GM19397 (cell line): ENCODE measurements at regions not wholly inside any gene's neighbourhood (a gene's known extent, or its start where the extent isn't known, plus 50 kb on each side); places are given as distances from the start of the nearest gene placed in this dataset.

Experiments used
- ATAC-seq: cut with Tn5 transposase; IDR thresholded peaks from one replicate; pipeline ENCODE4 v1.9.1; 2021; ENCODE audit warnings: mild to moderate bottlenecking, moderate library complexity; ENCODE audit not compliant: unreplicated experiment

DNA sequence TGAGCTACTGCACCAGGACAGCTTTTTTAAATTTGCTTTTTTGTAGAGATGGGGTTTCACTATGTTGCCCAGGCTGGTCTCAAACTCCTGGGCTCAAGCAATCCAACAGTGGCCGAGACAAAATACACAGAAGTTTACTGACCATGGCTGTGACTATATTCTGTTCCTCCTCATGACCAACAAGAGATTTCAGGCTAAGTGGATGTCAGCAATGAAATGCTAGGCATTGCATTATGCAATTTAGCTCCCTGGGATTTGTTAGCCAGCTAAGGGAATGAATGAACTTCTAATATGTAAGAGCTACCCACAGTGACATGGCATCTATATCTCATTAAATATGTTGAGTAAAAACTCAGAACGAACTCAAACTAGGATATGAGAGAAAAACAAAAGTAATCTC lies 81.9 kb upstream of the MBOAT2 start:
- ATAC-seq = no peak

DNA sequence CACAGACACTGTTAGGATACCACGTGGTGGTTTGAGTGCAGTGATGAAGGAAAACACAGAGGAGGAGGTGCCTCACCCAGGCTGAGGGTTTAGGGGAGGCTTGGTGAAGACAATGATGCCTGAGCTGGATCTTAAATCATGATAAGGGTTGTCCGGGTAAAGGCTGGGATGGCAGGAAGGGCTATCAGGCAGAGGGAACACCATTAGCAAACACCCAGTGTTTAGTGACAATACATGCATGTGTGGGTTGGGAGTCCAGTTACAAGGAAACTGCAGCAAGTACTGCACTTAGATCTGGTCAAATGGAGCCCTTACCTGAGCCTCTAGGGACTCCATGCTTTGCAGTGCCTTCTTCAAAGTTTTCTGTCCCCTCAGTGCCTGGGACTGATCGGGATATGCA lies 79.8 kb upstream of the MBOAT2 start:
- no peak for ATAC-seq

DNA sequence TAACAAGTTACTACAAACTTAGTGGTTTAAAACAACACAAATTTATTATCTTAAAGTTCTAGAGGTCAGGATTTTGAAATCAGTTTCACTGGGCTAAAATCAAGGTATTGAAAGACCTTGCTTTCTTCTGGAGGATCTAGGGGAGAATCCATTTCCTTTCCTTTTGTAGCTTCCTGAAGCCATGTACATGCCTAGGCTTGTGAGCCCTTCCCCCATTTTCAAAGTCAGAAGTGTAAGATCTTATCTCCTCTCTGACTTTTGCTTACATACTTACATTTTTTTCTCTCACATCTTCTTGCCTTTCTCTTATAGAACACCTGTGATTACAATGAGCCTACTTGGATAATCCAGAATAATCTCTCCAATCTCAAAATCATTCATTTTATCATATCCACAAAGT lies 78.7 kb upstream of the MBOAT2 start:
- no peak for ATAC-seq

DNA sequence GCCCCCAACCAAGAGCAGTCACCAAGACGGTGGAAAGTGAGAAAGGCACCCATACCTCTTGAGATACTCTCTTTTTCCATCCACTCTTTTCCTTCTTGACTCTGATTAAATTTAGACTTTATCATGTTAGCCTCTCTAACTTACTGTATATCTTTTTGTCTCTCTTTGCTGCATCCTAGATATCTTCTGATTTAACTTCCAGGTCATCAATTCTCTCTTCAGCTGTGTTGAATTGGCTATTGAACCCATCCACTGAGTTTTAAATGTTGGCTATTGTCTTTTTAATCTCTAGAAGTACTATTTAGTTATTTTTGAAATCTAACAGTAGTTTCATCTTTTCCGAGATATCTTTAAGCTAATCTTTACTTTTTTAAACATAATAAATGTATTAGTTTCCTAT lies 78.3 kb upstream of the MBOAT2 start:
- no peak for ATAC-seq

DNA sequence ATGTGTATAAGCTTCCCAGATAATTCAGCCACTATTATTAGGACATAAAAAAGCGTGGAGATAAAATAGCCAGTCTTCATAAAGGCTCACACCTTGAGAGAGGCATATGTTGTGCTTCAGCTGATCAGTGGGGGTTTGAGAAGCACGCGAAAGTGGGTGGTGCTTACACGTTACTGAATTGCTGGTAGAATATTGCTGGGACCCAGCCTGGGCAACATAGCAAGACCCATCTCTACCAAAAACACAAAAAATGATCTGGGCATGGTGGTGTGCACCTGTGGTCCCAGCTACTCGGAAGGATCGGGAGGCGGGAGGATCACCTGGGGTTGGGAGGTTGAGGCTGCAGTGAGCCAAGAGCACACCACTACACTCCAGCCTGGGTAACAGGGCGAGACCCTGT lies 74.9 kb upstream of the MBOAT2 start:
- no peak for ATAC-seq

DNA sequence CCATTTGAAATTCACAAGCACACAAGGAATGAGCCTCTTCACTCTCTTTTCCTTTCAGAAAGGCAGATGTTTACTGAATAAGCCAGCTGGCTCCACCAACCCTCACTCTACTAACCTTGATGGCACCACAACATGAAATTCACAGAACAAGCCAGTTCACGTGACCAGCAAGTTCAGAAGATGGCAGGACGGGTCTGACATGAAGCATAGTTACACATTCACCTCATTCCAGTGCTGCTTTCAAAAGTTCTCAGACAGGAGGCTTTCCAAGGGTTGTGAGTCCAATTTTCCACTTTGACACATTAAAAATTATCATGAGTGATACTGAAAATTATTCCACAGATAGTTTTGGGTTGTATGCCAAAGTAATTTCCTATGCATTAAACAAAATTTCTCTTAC lies 74.2 kb upstream of the MBOAT2 start:
- no peak for ATAC-seq

DNA sequence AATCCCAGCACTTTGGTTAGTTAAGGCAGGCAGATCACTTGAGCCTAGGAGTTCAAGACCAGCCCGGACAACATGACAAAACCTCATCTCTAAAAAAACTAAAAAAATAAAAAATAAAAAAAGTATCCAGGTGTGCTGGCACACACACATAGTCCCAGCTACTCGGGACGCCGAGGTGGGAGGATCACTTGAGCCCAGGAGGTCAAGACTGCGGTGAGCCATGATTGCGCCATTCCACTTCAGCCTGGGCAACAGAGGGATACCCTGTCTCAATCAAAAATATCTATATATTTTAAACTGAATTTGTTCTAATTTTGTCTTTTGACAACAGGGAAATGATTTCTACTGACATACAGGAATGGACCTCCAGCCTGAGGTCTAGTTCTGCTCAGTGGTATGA lies 73.3 kb upstream of the MBOAT2 start:
- no peak for ATAC-seq

DNA sequence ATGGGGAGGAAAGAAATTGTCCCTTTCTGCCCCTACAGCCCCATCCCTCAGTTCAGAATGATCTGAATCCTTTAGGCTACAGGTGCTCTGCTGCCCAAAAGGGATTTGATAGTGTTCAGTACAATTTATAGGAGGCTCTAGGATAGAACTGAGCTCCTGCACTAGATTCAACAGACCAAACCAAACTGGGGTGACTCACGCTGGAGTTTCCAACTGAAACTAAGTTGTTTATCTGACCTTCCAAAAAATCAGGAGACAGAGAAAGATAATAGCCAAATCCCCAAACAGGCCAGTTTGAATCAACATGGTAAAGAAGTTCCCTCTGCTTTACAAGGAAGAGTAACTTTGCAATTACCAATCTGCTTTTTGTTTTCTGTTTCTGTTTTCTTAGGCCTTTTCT lies 72.7 kb upstream of the MBOAT2 start:
- no peak for ATAC-seq

DNA sequence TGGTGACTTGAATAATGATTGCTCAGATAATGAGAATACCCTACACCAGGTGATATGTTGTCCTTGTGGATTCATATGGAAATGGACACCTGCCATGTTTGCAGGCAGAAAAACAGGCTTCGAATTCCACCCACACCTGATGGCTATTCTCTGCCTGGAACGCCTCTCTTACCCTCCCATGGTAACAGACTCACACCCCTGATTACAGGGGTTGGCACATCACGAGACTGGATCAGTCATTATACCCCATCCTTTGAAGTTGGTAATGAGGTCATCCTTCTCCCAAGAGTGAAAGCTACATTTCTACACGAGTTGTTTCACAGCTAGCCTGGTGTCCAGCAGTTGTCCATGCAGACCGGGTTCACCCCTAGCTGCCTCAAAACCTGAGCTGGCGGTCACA lies 71.4 kb upstream of the MBOAT2 start:
- no peak for ATAC-seq

DNA sequence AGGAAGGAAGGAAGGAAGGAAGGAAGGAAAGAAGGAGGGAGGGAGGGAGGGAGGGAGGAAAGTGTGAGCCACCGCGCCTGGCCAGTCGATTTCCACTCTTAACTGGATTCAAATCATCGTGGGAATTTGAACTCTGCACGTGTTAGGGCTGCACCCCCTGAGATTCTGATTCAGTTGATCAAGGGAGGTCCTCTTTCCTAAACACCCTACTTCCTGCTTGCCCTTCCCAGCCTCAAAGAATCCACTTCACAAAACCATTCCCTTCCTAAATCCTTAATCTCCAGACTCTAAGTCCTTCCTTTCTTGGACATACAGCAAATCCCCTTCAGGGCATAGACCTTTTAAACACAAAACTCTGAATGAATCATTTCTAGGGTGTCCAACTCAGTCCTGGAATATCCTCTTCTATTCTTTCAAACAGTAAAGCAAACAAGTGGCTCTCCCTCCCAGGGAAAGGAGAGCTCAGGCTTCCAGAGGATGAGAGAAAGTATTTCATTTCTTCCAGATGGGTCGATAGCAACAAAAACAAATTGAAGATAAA lies 68.2 kb upstream of the MBOAT2 start:
- ATAC-seq = no peak

DNA sequence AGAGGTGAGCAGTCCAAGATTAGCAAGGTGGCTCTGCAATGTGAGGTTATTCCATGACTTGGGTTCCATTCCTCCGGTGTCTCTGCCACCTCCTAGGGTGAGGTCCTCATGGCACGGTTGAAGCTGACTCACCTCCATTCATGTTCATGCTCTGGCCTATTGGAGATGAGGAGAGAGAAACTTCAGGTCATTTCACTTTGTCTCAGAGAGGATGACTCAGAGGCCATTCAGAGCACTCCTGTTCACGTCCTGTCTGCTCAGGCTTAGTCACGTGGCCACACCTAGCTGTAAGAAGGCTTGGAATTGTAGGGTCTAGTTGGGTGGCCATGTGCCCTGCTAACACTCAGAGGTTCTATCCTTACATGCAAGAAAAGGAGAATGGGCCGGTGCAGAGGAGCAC lies 67.5 kb upstream of the MBOAT2 start:
- no peak for ATAC-seq

DNA sequence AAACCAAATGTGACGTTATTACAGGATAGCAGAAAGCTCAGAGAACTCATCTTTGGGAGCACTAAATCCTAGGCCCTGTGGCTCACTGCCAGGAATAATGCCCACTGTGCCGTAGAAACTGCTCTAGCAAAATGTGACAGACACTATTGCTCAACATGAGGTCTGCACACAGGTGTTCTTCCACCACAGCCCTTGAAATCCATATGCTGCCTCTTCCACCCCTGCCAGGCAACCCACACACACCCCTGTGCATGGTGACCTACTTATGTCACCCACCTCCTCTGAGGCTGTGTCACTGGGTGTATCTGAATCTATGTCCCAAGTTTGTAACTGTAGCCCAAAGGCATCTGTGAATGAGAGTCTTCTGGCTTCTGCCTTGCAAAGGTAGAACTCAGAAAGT lies 66.1 kb upstream of the MBOAT2 start:
- no peak for ATAC-seq

DNA sequence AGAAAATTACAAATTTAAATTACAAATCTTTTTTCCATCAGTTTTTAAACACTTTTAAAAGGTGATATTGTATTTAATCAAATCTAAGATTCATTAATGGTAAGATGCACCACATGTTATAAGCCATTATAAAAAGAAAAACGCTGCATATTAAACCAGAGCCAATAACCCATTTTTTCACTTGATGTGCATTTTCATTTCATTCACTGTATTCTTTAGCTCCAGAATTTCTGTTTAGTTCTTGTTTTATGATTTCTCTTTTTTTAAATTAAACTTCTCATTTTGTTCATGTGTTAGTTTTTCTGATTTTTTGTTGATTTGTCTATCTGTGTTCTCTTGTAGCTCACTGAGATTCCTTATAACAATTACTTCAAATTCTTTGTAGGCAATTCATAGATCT lies 62.4 kb upstream of the MBOAT2 start:
- ATAC-seq = no peak

DNA sequence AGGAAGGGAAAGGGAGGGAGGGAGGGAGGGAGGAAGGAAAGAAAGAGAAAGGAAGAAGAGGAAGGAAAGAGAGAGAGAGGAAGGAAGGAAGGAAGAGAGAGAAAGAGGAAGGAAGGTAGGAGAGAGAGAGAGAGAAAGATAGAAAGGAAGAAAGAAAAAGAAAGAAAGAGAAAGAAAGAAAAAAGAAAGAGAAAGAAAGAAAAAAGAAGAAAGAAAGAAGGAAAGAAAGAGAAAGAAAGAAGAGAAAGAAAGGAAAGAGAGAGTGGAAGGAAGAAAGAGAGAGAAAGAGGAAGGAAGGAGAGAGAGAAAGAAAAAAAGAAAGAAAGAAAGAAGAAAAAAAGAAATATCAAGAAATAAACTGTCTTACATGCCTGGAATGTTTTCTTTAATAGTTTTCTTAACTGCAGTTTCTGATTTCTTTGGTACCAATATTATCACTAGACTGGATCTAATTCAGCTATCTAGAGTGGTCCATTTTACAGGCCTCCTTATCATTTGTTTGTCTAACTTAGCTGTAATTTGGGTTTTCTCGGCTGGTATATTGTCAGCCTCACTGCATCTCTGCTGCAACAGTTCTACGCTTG lies 59.6 kb upstream of the MBOAT2 start:
- ATAC-seq = no peak

DNA sequence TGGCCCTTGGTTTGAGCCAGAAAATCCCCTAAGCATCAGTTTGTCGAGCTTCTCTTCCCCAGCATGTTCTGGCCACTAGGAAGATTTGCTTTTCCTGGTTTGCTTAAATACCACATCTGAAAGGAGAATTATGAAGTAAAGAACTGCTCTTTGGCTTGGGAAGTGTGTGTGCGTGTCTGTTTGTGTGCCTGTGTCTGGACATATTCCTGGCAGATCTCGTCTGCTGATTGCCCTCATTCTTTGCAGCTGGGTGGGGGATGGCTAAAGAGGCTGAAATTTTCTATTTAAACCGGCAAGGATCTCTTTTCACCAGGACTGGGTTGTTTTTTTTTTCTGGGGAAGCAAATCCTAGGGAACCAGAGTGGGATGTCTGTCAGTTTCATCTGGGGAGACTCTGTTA lies 57.3 kb upstream of the MBOAT2 start:
- no peak for ATAC-seq

DNA sequence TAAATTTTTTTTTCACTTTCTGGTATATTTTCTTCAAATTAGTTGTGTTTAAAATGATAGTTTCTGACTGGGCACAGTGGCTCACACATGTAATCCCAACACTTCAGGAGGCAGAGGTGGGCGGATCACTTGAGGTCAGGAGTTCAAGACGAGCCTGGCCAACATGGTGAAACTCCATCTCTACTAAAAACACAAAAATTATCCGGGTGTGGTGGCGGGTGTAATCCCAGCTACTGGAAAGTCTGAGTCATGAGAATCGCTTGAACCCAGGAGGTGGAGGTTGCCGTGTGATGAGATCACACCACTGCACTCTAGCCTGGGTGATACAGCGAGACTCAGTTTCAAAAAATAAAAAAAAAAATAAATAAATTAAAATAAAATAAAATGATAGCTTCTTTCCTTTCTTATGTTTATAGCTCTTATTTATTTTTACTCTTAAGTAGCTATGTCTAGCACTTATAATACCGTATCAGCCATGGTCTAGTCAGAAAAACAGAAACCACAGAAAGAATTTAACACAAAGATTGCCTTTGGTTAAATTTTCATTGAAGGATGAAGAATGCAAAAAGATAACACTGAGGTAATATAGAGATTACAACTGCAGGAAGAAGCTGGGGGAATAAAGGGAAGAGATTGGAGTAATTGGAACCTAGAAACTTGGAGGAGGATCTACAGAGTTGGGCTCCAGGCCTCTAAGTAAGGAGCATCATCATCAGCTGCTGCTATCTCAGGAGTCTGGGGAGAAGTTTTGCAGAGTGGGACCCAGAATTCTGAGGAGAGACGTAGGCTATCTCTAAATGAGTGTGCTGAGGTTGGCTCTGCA lies 54.7 kb upstream of the MBOAT2 start:
- ATAC-seq = no peak

DNA sequence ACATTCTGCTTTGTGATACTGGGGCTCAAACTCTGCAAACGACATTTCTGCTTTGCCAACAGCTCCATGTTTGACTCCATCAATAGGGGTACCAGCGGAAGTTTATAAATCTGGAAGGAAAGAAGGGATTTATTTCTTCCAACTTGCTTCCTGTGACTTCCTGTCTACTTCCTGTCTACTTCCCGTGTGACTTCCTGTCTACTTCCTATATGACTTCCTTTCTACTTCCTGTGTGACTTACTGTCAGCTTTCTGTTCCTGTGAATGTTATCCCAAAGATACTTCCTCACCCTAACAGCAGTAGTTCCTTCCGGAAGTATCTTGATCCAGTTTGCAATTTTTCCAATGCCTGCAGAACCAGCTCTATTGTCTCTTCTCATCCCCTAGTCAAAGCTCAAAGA lies 52.0 kb upstream of the MBOAT2 start:
- ATAC-seq = no peak

DNA sequence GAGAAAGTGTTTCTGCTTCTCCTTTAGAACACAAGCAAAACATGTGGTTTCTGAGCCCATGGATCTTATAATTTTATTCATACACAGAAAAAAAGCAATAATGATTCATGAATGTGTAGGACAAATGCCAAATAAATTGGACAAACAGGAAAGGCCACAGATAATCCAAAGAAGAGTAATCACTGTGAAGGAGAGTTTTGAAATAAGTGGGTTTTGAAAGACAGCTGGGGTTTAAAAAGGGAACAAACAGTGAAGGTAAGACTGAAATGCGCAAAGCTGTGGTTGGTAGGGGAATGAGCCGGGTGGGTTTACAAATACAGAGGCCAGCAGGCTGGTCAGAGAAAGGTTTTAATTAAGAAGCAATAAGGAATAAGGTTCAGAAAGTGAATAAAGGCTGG lies 50.0 kb upstream of the MBOAT2 start:
- ATAC-seq = no peak
